Cardiac fibroblast (primary cell): ENCODE measurements at regions not wholly inside any gene's neighbourhood (a gene's known extent, or its start where the extent isn't known, plus 50 kb on each side); places are given as distances from the start of the nearest gene placed in this dataset.

Source experiments
- DNase-seq, 2 donors: peaks; one replicate each; pipeline versions ENCODE4 v3.0.0 to v3.0.0-alpha.2; 2010; ENCODE audit warnings: low read depth in 2 of 2
- H3K4me3 ChIP-seq, 2 donors: replicated peaks in 1 of 2; 1 replicate in 1 of 2; 2 replicates in 1 of 2; pipeline ENCODE4 v1.5.1; 2011; ENCODE audit warnings: low read depth in 2 of 2, low read length in 2 of 2, mild to moderate bottlenecking in 2 of 2, moderate library complexity in 1 of 2
- CTCF ChIP-seq: IDR thresholded peaks from one replicate; pipeline ENCODE4 v1.5.1; 2011; ENCODE audit warnings: low read depth, mild to moderate bottlenecking, low read length, inconsistent platforms

GRCh38 chr13:33717775-33718174 is 100.2 kb upstream of the RFC3 start:
- TF ChIP-seq CTCF: no peak
- no peak for DNase-seq

DNA sequence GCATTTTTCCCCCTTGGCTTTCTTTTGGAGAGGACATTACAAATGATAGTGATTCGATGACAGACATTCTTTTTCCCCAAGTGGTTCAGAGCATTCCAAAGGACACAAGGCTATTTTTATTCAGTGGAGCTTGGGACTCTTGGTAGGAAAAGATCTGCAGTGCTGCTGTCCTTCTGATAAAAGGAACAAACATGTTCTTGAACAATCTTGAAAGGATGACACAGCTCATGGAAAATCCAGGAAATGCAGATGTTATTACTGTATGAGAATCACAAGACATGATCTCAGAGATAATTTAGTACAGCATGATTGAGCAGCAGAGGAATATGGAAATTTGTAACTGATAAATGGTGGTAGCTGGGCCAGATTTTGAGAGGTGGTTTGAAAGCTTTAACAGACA is 96.2 kb upstream of the RFC3 start:
- no peak for TF ChIP-seq CTCF
- DNase-seq: peak; percentile 49 to 82
- H3K4me3 ChIP-seq: no peak overlapping the region

More at GRCh38 chr13:33717775-33718174, 100.2 kb upstream of the RFC3 start:
- no peak overlapping the region for H3K4me3 ChIP-seq

DNA sequence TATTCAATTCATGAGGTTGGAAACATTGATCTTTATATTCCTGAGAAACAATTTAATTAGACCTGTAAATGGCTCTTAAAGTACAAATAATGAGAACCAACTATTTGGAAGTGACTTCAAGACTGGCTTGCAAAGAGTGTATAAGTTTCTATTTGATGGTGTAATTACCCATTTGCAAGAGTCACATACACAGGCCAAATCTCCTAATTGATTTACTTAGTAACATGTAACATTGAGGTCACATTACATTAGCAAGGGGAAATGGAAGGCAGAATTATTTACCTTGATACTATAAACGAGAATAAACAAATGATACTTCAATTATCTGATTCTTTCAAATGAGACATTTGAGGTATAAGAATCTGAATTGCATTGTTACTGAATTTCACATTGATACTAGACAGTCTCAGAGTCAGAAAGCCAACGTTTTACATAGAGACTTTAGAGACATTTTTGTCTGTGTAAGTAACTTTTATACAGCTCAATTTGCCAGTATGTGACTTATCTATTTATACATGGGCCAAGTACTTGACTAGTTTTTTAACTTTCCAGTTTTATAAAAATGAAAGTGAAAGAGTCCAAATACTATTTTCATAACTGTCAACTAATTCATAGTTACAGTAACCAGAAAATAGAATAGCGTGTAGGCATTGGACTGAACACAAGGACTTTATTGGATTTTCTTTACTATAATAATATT is 95.6 kb upstream of the RFC3 start:
- peak; percentile 30 to 38 for DNase-seq
- no peak for TF ChIP-seq CTCF
- no peak overlapping the region for H3K4me3 ChIP-seq

GRCh38 chr13:33723365-33723764 is 94.6 kb upstream of the RFC3 start:
- H3K4me3 ChIP-seq: no peak overlapping the region
- no peak for TF ChIP-seq CTCF
- peak; percentile 15 to 31 for DNase-seq

DNA sequence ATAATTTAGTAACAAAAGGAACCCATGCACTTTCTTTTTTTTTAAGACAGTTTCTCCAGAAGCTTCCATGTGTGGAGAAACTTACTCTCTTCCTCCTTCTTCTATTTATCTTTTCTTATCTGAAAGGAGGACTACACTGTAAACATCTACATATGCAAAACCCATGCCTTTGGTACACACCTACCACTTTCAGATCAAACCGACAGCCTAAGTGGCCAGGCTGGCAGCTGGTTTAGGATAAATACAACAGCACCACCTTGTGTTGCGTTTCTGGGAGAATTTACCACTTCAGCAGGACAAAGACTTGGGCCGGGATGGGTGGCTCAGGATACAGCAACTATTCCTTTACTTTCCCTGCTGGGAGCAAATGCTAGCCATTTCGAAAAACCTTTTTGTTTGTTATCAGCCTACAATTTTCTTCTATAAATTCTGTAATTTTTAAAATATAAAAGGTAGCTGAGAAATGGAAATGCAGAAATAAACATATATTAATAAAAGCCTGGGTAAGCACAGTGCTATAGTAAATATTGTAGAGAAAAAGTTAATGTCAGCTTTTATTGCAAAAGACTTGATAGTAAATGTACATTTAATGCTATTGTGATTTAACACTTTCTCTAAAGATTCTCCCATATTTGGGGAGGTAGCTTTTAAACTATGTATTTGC is 94.0 kb upstream of the RFC3 start:
- DNase-seq: peak; percentile 93 to 94
- H3K4me3 ChIP-seq: no peak overlapping the region
- peak; percentile 63 for TF ChIP-seq CTCF

DNA sequence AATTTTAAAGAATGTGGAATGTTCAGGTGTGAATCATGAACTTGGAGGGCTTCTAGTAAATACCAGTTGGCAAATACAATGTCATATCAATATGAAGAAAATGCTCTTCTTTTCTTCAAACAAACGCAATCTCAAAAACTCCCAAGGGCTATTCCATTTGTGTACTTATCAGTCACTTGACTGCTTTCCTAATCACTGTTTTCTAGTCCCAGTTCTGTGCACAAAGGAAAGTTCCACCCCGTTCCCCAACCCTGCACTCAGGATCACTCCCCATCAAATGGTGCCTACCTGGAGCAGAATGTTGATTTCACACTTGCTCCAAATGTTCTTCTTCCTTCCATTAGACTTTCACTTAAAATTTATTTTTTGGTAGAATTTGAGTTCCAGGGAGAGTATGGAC is 92.6 kb upstream of the RFC3 start:
- no peak for TF ChIP-seq CTCF
- DNase-seq: no peak
- no peak overlapping the region for H3K4me3 ChIP-seq
